T-helper 1 cell (primary cell): ENCODE measurements at regions not wholly inside any gene's neighbourhood (a gene's known extent, or its start where the extent isn't known, plus 50 kb on each side); places are given as distances from the start of the nearest gene placed in this dataset.

Source experiments
- DNase-seq, 5 donors: peaks; one replicate each; pipeline ENCODE4 v3.0.0-alpha.2; 2012 to 2020

GRCh38 chr18:37935086-37935485, 369.5 kb upstream of the CELF4 start:
- no peak for DNase-seq

- no peak for DNase-seq
Measured at GRCh38 chr18:37930640-37931039, 365.0 kb upstream of the CELF4 start.

- no peak for DNase-seq
Measured at GRCh38 chr18:37922162-37922561, 356.6 kb upstream of the CELF4 start.

GRCh38 chr18:37920865-37921264, 355.3 kb upstream of the CELF4 start:
- DNase-seq, result no peak

GRCh38 chr18:37913051-37913450, 347.5 kb upstream of the CELF4 start:
- DNase-seq, result no peak

GRCh38 chr18:37902344-37902743, 336.7 kb upstream of the CELF4 start:
- no peak for DNase-seq

GRCh38 chr18:37900326-37900725, 334.7 kb upstream of the CELF4 start:
- no peak for DNase-seq

GRCh38 chr18:37889963-37890362, 324.4 kb upstream of the CELF4 start:
- DNase-seq, result no peak

- DNase-seq, result no peak
Measured at GRCh38 chr18:37874721-37875120, 309.1 kb upstream of the CELF4 start.

GRCh38 chr18:37873416-37873815, 307.8 kb upstream of the CELF4 start:
- DNase-seq, result no peak

- DNase-seq, result no peak
Measured at GRCh38 chr18:37872562-37872961, 307.0 kb upstream of the CELF4 start.

GRCh38 chr18:37871561-37871960, 306.0 kb upstream of the CELF4 start:
- DNase-seq, result no peak

GRCh38 chr18:37869051-37869450, 303.5 kb upstream of the CELF4 start:
- DNase-seq, result no peak

GRCh38 chr18:37864122-37864521, 298.5 kb upstream of the CELF4 start:
- DNase-seq, result no peak

- no peak for DNase-seq
Measured at GRCh38 chr18:37861981-37862380, 296.4 kb upstream of the CELF4 start.

- no peak for DNase-seq
Measured at GRCh38 chr18:37854396-37854795, 288.8 kb upstream of the CELF4 start.

- DNase-seq, result no peak
Measured at GRCh38 chr18:37853706-37854105, 288.1 kb upstream of the CELF4 start.

- DNase-seq, result no peak
Measured at GRCh38 chr18:37852464-37852863, 286.9 kb upstream of the CELF4 start.

GRCh38 chr18:37847544-37847943, 281.9 kb upstream of the CELF4 start:
- DNase-seq, result no peak

GRCh38 chr18:37846996-37847395, 281.4 kb upstream of the CELF4 start:
- no peak for DNase-seq

GRCh38 chr18:37845498-37845897, 279.9 kb upstream of the CELF4 start:
- no peak for DNase-seq

GRCh38 chr18:37844209-37844970, 278.8 kb upstream of the CELF4 start:
- no peak for DNase-seq

- no peak for DNase-seq
Measured at GRCh38 chr18:37838083-37838482, 272.5 kb upstream of the CELF4 start.

- DNase-seq, result no peak
Measured at GRCh38 chr18:37836071-37836970, 270.7 kb upstream of the CELF4 start.
